ENCODE measurements at regions not wholly inside any gene's neighbourhood (a gene's known extent, or its start where the extent isn't known, plus 50 kb on each side); places are given as distances from the start of the nearest gene placed in this dataset.

DNA sequence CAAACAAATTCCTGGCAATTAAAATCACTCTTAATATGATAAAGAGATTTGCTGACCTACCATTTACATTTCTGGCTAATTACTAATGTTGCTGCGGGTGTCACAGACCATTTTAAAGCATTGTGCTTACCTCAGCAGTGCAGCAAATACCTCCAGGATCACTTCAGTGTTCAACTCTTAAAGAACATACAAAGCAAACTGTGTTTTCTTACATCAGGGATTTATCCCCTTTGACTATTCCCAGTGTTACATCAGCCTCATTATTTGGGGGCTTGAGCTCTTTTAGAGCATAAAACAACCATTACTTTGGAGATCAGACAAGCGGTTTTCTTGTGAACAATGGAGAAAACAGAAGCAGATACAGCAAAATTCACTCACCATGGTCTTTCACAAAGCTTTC, 185.4 kb downstream of the LYPLAL1 start:
- TF ChIP-seq, protein P1, sequence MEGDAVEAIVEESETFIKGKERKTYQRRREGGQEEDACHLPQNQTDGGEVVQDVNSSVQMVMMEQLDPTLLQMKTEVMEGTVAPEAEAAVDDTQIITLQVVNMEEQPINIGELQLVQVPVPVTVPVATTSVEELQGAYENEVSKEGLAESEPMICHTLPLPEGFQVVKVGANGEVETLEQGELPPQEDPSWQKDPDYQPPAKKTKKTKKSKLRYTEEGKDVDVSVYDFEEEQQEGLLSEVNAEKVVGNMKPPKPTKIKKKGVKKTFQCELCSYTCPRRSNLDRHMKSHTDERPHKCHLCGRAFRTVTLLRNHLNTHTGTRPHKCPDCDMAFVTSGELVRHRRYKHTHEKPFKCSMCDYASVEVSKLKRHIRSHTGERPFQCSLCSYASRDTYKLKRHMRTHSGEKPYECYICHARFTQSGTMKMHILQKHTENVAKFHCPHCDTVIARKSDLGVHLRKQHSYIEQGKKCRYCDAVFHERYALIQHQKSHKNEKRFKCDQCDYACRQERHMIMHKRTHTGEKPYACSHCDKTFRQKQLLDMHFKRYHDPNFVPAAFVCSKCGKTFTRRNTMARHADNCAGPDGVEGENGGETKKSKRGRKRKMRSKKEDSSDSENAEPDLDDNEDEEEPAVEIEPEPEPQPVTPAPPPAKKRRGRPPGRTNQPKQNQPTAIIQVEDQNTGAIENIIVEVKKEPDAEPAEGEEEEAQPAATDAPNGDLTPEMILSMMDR (IDR thresholded peaks at IDR 0.05 in 4 of 5, conservative IDR thresholded peaks at IDR 0.05 in 1 of 5), result no peak
- no peak for TF ChIP-seq POLR2A (IDR thresholded peaks at IDR 0.05)
